ENCODE measurements at regions not wholly inside any gene's neighbourhood (a gene's known extent, or its start where the extent isn't known, plus 50 kb on each side); places are given as distances from the start of the nearest gene placed in this dataset.
A peak's percentile ranks its signal among the peaks of the same experiment; 100 is the strongest.

DNA sequence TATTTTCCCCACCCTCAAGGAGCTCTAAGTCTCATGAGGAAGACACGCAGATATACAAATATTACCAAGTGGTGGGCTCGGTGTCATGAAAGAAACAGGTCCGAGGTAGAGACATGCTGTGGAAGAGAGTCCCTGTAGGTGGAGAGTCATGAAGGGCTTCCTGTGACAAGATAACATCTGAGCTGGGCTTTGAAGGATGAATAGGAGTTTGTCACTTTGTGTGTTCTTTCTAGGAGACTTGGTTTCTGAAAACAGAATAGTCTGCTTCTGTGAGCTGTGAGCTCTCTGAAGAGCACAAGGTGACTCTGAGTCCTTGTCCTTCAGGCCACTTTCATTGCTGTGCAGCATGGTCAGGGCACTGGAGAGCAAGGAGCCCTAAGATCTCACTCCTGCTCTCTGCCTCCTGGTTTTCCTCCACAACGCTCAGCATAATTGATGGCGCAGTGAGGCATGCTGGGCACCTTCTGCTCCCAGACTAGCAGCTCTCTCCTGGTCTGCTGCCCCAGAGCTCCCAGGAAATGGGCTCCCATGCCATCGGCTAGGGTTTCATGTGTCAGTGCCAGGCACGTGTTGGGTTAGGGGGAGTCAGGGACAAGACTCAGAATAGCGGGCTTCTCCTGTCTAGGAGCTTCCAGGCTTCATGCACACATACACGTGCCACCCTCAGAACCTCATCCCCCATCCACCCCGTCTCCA, 209.9 kb upstream of the CSF3R start:
- TF ChIP-seq, protein P1, sequence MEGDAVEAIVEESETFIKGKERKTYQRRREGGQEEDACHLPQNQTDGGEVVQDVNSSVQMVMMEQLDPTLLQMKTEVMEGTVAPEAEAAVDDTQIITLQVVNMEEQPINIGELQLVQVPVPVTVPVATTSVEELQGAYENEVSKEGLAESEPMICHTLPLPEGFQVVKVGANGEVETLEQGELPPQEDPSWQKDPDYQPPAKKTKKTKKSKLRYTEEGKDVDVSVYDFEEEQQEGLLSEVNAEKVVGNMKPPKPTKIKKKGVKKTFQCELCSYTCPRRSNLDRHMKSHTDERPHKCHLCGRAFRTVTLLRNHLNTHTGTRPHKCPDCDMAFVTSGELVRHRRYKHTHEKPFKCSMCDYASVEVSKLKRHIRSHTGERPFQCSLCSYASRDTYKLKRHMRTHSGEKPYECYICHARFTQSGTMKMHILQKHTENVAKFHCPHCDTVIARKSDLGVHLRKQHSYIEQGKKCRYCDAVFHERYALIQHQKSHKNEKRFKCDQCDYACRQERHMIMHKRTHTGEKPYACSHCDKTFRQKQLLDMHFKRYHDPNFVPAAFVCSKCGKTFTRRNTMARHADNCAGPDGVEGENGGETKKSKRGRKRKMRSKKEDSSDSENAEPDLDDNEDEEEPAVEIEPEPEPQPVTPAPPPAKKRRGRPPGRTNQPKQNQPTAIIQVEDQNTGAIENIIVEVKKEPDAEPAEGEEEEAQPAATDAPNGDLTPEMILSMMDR (conservative IDR thresholded peaks at IDR 0.05) = no peak
- H3K4me1 ChIP-seq (ENCODE audit: control insufficient read depth, insufficient read depth, low read length) = no peaks in the 10 kb centered on the region
- no peak overlapping the region for H3K9ac ChIP-seq (ENCODE audit: extremely low read depth, low read length, poor library complexity, severe bottlenecking)
- peaks cover 28% of the 10 kb centered on the region for H3K27me3 Mint-ChIP-seq (ENCODE audit: insufficient read depth)
- WGBS, 2 experiments (ENCODE audit: insufficient coverage in 1 of 2, insufficient read length in 1 of 2) = 81 to 88% methylated on average over 7 to 10 of the region's 10 CpGs
- no peaks in the 10 kb centered on the region for H3K36me3 Mint-ChIP-seq (ENCODE audit: low read depth)
- H3K36me3 ChIP-seq (ENCODE audit: control insufficient read depth, insufficient read depth, low read length) = no peaks in the 10 kb centered on the region
- H3K27ac Mint-ChIP-seq = no peak overlapping the region
- no peaks in the 10 kb centered on the region for H3K9me3 ChIP-seq (ENCODE audit: control insufficient read depth, low read length)
- no peak overlapping the region for H3K27ac ChIP-seq (ENCODE audit: low read depth, low read length)
- H3K9me3 Mint-ChIP-seq = no peaks in the 10 kb centered on the region
- H3K4me3 ChIP-seq (ENCODE audit: low read length) = no peak overlapping the region
- no peaks in the 10 kb centered on the region for H3K4me1 Mint-ChIP-seq
- no peak overlapping the region for H3K4me3 Mint-ChIP-seq
- H3K27me3 ChIP-seq (ENCODE audit: control insufficient read depth, insufficient read depth, low read length, poor library complexity, severe bottlenecking) = peaks cover 18% of the 10 kb centered on the region
- DNase-seq = peak; percentile 30

GRCh38 chr1:36691374-36691773, 208.7 kb upstream of the CSF3R start:
- no peak overlapping the region for H3K27ac Mint-ChIP-seq
- H3K36me3 Mint-ChIP-seq (ENCODE audit: low read depth) = no peaks in the 10 kb centered on the region
- no peaks in the 10 kb centered on the region for H3K9me3 ChIP-seq (ENCODE audit: control insufficient read depth, low read length)
- no peaks in the 10 kb centered on the region for H3K4me1 Mint-ChIP-seq
- 84% methylated on average over 3 of the region's 3 CpGs for WGBS, 2 experiments (ENCODE audit: insufficient coverage in 1 of 2, insufficient read length in 1 of 2)
- H3K27ac ChIP-seq (ENCODE audit: low read depth, low read length) = no peak overlapping the region
- no peak overlapping the region for H3K4me3 ChIP-seq (ENCODE audit: low read length)
- peak; percentile 45 for DNase-seq
- H3K27me3 Mint-ChIP-seq (ENCODE audit: insufficient read depth) = peaks cover 35% of the 10 kb centered on the region
- H3K4me3 Mint-ChIP-seq = no peak overlapping the region
- no peak overlapping the region for H3K9ac ChIP-seq (ENCODE audit: extremely low read depth, low read length, poor library complexity, severe bottlenecking)
- H3K4me1 ChIP-seq (ENCODE audit: control insufficient read depth, insufficient read depth, low read length) = no peaks in the 10 kb centered on the region
- TF ChIP-seq, protein P1 (conservative IDR thresholded peaks at IDR 0.05) = no peak
- H3K27me3 ChIP-seq (ENCODE audit: control insufficient read depth, insufficient read depth, low read length, poor library complexity, severe bottlenecking) = peaks cover 18% of the 10 kb centered on the region
- no peaks in the 10 kb centered on the region for H3K9me3 Mint-ChIP-seq
- H3K36me3 ChIP-seq (ENCODE audit: control insufficient read depth, insufficient read depth, low read length) = no peaks in the 10 kb centered on the region

- 82 to 100% methylated on average over 3 of the region's 3 CpGs for WGBS, 2 experiments (ENCODE audit: insufficient coverage in 1 of 2, insufficient read length in 1 of 2)
- no peaks in the 10 kb centered on the region for H3K9me3 ChIP-seq (ENCODE audit: control insufficient read depth, low read length)
- no peaks in the 10 kb centered on the region for H3K36me3 Mint-ChIP-seq (ENCODE audit: low read depth)
- H3K9ac ChIP-seq (ENCODE audit: extremely low read depth, low read length, poor library complexity, severe bottlenecking) = no peak overlapping the region
- TF ChIP-seq, protein P1 (conservative IDR thresholded peaks at IDR 0.05) = no peak
- DNase-seq = no peak
- no peak overlapping the region for H3K27ac Mint-ChIP-seq
- H3K4me3 ChIP-seq (ENCODE audit: low read length) = no peak overlapping the region
- H3K27me3 Mint-ChIP-seq (ENCODE audit: insufficient read depth) = peaks cover 28% of the 10 kb centered on the region
- no peaks in the 10 kb centered on the region for H3K36me3 ChIP-seq (ENCODE audit: control insufficient read depth, insufficient read depth, low read length)
- H3K9me3 Mint-ChIP-seq = no peaks in the 10 kb centered on the region
- peaks cover 11% of the 10 kb centered on the region for H3K27me3 ChIP-seq (ENCODE audit: control insufficient read depth, insufficient read depth, low read length, poor library complexity, severe bottlenecking)
- H3K27ac ChIP-seq (ENCODE audit: low read depth, low read length) = no peak overlapping the region
- no peaks in the 10 kb centered on the region for H3K4me1 ChIP-seq (ENCODE audit: control insufficient read depth, insufficient read depth, low read length)
- no peak overlapping the region for H3K4me3 Mint-ChIP-seq
- H3K4me1 Mint-ChIP-seq = no peaks in the 10 kb centered on the region
These were observed 207.3 kb upstream of the CSF3R start for GRCh38 chr1:36689992-36690391.

Data from endodermal cell (in vitro differentiated cells).